Thyroid gland (tissue), 4 donors: ENCODE measurements at regions not wholly inside any gene's neighbourhood (a gene's known extent, or its start where the extent isn't known, plus 50 kb on each side); places are given as distances from the start of the nearest gene placed in this dataset.

Source experiments
- CTCF ChIP-seq, 6 experiments: fragments of 200-600 bp in 3 of 6; fragments of 450-650 bp in 3 of 6; sonication (generic) in 3 of 6; IDR thresholded peaks; one replicate each; pipeline ENCODE4 v1.5.1; 2016 to 2019; ENCODE audit warnings: antibody characterized with exemption in 6 of 6, mild to moderate bottlenecking in 2 of 6, inconsistent platforms in 1 of 6, moderate library complexity in 1 of 6
- POLR2A ChIP-seq, 2 donors: fragments of 450-650 bp; IDR thresholded peaks; one replicate each; pipeline ENCODE4 v1.6.1; 2017; ENCODE audit warnings: antibody characterized with exemption in 2 of 2, mild to moderate bottlenecking in 2 of 2, moderate library complexity in 1 of 2

GRCh38 chr2:23021311-23022120 is 363.5 kb upstream of the KLHL29 start:
- TF ChIP-seq POLR2A (IDR thresholded peaks at IDR 0.05) (no peak), CTCF (IDR thresholded peaks at IDR 0.05) (no peak)
